Right renal cortex interstitium (tissue), 3 donors: ENCODE measurements at regions not wholly inside any gene's neighbourhood (a gene's known extent, or its start where the extent isn't known, plus 50 kb on each side); places are given as distances from the start of the nearest gene placed in this dataset.
"Not testable (repeated sequence)": the region's sequence is repeated elsewhere in the genome, so short reads cannot be mapped to it uniquely, and the experiment has no call there.

ENCODE experiments used
- DNase-seq, 3 donors: peaks; one replicate each; pipeline ENCODE4 v3.0.0-alpha.2; 2013; ENCODE audit warnings: low read depth in 3 of 3, low spot score in 2 of 3

- DNase-seq: no peak
These were observed 813.8 kb downstream of the RNF144A start for GRCh38 chr2:7730990-7731389.

- DNase-seq: no peak
These were observed 815.3 kb downstream of the RNF144A start for GRCh38 chr2:7732497-7732896.

DNA sequence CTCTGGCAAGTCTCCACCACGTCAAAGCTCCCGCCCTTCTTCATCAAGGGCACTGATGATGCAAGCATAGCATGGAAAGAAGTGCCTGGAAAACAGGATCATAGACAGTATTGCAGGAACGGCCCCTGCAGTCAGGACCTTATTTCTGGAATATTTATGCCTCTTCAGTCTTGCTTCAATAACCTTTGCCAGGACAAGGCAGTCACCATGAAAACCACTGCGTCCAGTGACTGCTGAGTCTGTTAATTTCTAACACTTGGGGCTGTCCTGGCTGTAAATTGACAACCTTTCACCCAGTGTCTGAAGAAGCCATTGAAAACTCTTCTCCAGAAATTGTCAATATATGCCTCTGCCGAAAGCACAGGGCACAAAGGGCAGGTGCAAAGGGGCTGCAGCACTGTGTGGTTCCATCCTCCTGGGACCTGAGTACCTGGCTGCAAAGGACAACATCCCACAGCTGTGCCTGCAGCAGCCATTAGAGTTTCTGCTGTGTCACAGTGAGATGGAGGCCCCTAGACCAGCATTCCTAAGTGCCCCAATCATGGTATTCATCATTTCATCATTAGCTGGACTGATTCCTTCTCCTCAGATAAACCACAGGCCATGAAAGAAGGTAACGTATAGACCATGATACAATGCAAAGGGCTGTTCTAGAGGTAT lies 819.6 kb downstream of the RNF144A start:
- no peak for DNase-seq

GRCh38 chr2:7738596-7738995 lies 821.4 kb downstream of the RNF144A start:
- no peak for DNase-seq

DNA sequence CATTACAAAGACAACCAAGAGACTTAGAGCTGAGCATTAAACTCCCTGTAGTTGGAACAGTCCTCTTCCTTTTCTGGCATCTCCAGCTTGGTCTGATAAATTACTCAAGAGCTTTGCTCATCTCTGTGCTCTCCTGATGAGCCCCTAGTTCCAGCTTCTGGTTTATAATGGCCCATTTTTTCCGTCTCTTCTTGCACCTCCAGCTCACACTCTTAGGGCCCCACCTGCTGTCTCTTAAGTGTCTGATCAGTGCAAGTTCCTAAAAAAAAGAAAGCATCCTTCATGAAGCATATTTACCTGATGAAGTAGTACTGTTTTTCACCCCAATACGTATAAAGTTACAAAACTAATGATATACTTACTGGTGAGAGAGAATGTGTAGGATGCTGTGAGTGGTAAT lies 822.9 kb downstream of the RNF144A start:
- DNase-seq: no peak

GRCh38 chr2:7742301-7742700 lies 825.1 kb downstream of the RNF144A start:
- no peak for DNase-seq

DNA sequence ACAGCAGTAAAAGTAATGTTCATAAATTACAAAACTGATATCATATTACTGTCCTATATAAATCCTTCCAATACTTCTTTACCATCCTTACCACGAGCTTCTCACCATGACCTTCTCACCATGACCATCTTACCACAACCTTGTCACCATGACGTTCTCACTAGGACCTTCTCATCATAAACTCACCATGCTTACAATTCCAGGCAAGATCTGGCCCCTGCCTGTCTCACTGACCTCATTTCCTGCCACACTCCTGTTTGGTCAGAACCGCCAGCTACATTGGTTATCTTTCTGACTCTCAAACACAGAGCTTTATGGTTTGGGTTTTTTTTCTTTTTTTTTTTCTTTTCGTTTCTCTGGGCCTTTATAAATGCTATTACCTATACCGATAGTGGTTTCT lies 827.6 kb downstream of the RNF144A start:
- DNase-seq: no peak

DNA sequence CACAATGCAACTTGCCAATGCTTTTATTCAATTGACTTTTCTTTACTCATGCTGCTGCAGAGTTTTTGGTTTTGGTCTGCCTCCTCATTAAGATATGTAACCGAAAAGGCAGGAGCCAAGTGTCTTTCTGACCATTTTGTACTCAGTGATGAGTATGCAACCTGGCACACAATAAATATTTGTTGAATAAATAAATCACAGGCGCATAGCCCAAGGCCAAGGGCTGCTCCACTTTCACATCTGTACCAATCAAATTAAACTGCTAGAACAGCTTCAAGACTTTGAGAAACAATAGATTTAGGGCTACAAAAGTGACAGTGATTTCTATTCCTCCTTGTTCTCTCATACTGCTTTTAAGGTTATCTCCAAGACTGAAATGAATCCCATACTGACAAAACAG lies 828.2 kb downstream of the RNF144A start:
- DNase-seq: no peak

GRCh38 chr2:7748717-7749415 lies 831.7 kb downstream of the RNF144A start:
- no peak for DNase-seq

GRCh38 chr2:7749895-7750559 lies 832.8 kb downstream of the RNF144A start:
- DNase-seq: no peak

DNA sequence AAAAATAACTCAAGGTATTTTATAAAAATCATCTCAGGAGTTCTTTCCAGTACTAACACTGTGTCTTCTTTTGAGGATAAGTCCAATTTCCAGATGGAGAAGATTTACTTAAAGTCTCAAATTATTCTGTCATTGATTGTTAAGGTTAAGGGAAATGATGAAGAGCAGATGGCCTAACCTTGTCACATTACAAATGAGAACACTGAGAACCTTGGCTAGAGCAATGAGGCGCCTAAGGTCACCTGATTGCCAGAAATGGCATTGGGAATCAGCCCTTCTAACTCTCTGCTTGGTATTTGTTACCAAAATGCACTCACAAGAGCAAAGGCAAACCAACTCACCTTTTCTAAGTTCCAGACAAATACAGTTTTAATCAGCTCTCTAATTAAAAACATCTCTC lies 835.1 kb downstream of the RNF144A start:
- DNase-seq: no peak

DNA sequence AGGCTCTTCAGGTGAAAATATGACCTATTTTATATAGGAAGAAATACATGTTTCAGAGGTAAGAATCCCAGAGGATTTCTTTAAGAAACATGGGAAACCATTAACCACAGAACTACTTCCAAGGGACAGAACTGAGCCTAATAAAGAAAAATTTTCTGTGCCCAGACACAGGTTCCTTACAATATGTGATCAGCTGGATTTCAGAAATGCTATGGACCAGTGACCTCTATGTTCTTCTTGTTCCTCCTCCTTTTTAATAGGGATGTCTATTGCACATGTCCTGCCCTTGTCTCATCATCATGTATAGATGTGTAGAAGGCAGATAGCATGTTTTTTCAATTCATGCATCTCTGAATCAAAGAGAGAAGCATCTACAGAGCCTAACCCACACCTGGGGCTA lies 836.6 kb downstream of the RNF144A start:
- no peak for DNase-seq

- DNase-seq: no peak
These were observed 838.7 kb downstream of the RNF144A start for GRCh38 chr2:7755879-7756278.

DNA sequence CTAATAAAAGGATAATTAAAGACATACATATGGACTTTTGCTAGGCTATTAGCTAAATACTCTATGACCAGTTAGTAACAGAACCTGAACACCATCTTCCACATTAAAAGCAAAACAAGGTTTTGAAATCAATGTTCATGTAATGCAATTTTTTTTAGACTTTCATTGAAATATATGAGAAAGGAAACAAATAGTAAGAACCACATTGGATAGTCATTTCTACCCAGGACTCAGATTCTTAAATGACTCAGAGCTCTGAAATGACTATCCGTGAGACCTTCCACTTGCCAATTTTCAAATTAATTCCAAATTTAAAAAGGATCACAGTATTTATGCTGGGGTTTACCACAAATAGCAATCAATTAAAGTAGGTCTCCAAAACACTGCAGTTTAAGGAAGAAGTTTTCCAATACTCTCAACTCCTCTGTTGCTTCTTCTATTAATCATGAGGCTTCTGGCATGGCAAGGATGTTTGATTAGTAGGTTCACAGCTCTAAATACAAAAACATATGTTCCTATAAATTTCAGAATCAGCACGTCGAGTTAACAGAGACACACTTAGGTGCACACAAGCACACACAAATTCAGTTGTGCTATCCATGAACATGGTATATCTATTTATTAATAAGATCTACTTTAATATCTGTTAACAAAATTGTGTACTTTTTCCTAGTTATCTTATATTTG lies 841.0 kb downstream of the RNF144A start:
- no peak for DNase-seq

GRCh38 chr2:7759898-7760297 lies 842.7 kb downstream of the RNF144A start:
- DNase-seq: no peak

GRCh38 chr2:7763418-7763817 lies 846.2 kb downstream of the RNF144A start:
- not testable (repeated sequence) for DNase-seq

GRCh38 chr2:7765236-7765635 lies 848.0 kb downstream of the RNF144A start:
- DNase-seq: no peak

GRCh38 chr2:7766088-7766722 lies 849.0 kb downstream of the RNF144A start:
- no peak for DNase-seq

GRCh38 chr2:7766978-7767565 lies 849.9 kb downstream of the RNF144A start:
- no peak for DNase-seq

- DNase-seq: no peak
These were observed 850.7 kb downstream of the RNF144A start for GRCh38 chr2:7767902-7768301.

GRCh38 chr2:7771781-7772180 lies 854.6 kb downstream of the RNF144A start:
- no peak for DNase-seq
